ENCODE measurements at regions not wholly inside any gene's neighbourhood (a gene's known extent, or its start where the extent isn't known, plus 50 kb on each side); places are given as distances from the start of the nearest gene placed in this dataset.
"Not testable (repeated sequence)": the region's sequence is repeated elsewhere in the genome, so short reads cannot be mapped to it uniquely, and the experiment has no call there.

GRCh38 chr7:86123476-86123875 lies 520.2 kb upstream of the GRM3 start:
- H3K27me3 ChIP-seq = no peaks in the 10 kb centered on the region
- no peaks in the 10 kb centered on the region for H3K36me3 ChIP-seq
- no peaks in the 10 kb centered on the region for H3K4me1 ChIP-seq
- H3K27ac ChIP-seq = no peak overlapping the region
- no peak overlapping the region for H3K4me3 ChIP-seq
- no peak for TF ChIP-seq CTCF (IDR thresholded peaks at IDR 0.05)
- no peaks in the 10 kb centered on the region for H3K9me3 ChIP-seq
- DNase-seq (ENCODE audit: low spot score) = no peak

- H3K4me3 ChIP-seq = no peak overlapping the region
- DNase-seq (ENCODE audit: low spot score) = no peak
- peaks cover 0 to 8% of the 10 kb centered on the region in 2 donors for H3K9me3 ChIP-seq
- no peak for TF ChIP-seq CTCF (IDR thresholded peaks at IDR 0.05)
- no peaks in the 10 kb centered on the region for H3K4me1 ChIP-seq
- H3K27ac ChIP-seq = no peak overlapping the region
- H3K27me3 ChIP-seq = no peaks in the 10 kb centered on the region
- no peaks in the 10 kb centered on the region for H3K36me3 ChIP-seq
Measured at GRCh38 chr7:86094166-86094669, 549.5 kb upstream of the GRM3 start.

- no peaks in the 10 kb centered on the region for H3K4me1 ChIP-seq
- H3K4me3 ChIP-seq = no peak overlapping the region
- H3K36me3 ChIP-seq = no peaks in the 10 kb centered on the region
- no peak for DNase-seq (ENCODE audit: low spot score)
- no peak for TF ChIP-seq CTCF (IDR thresholded peaks at IDR 0.05)
- no peaks in the 10 kb centered on the region for H3K27me3 ChIP-seq
- no peak overlapping the region for H3K27ac ChIP-seq
- H3K9me3 ChIP-seq = peaks cover 0 to 9% of the 10 kb centered on the region in 2 donors
Measured at GRCh38 chr7:86091369-86091768, 552.3 kb upstream of the GRM3 start.

GRCh38 chr7:86089455-86089854 lies 554.3 kb upstream of the GRM3 start:
- no peak overlapping the region for H3K4me3 ChIP-seq
- no peak overlapping the region for H3K27ac ChIP-seq
- no peaks in the 10 kb centered on the region for H3K36me3 ChIP-seq
- H3K27me3 ChIP-seq = no peaks in the 10 kb centered on the region
- no peaks in the 10 kb centered on the region for H3K4me1 ChIP-seq
- DNase-seq (ENCODE audit: low spot score) = no peak
- peaks cover 0 to 9% of the 10 kb centered on the region in 2 donors for H3K9me3 ChIP-seq
- TF ChIP-seq CTCF (IDR thresholded peaks at IDR 0.05) = no peak

- not testable (repeated sequence) for H3K4me1 ChIP-seq; H3K36me3 ChIP-seq; H3K4me3 ChIP-seq; H3K9me3 ChIP-seq; H3K27ac ChIP-seq; DNase-seq (ENCODE audit: low spot score); H3K27me3 ChIP-seq
Measured at GRCh38 chr7:86064572-86064971, 579.1 kb upstream of the GRM3 start.

- Histone ChIP-seq H3K9me3 (peaks cover 0 to 19% of the 10 kb centered on the region in 2 donors), H3K4me1 (no peaks in the 10 kb centered on the region), H3K4me3 (no peak overlapping the region), H3K36me3 (no peaks in the 10 kb centered on the region), H3K27ac (no peak overlapping the region), H3K27me3 (no peaks in the 10 kb centered on the region)
- DNase-seq (ENCODE audit: low spot score) = no peak
- TF ChIP-seq CTCF (IDR thresholded peaks at IDR 0.05) = no peak
Measured at GRCh38 chr7:86058649-86059048, 585.1 kb upstream of the GRM3 start.
